ENCODE measurements at regions not wholly inside any gene's neighbourhood (a gene's known extent, or its start where the extent isn't known, plus 50 kb on each side); places are given as distances from the start of the nearest gene placed in this dataset.
"Not testable (repeated sequence)": the region's sequence is repeated elsewhere in the genome, so short reads cannot be mapped to it uniquely, and the experiment has no call there.

- Histone ChIP-seq H3K27ac (ENCODE audit: low read depth, low read length) (no peak overlapping the region), H3K27me3 (ENCODE audit: control insufficient read depth, insufficient read depth, low read length) (no peaks in the 10 kb centered on the region), H3K4me3 (ENCODE audit: low read length) (no peak overlapping the region), H3K36me3 (ENCODE audit: control insufficient read depth, insufficient read depth, low read length) (no peaks in the 10 kb centered on the region), H3K9ac (ENCODE audit: low read length) (no peak overlapping the region), H3K4me1 (ENCODE audit: control insufficient read depth, insufficient read depth, low read length) (no peaks in the 10 kb centered on the region)
These were observed 540.5 kb upstream of the BOD1L1 start for GRCh38 chr4:14167876-14168510.

- Histone ChIP-seq H3K4me3 (ENCODE audit: low read length) (no peak overlapping the region), H3K9ac (ENCODE audit: low read length) (no peak overlapping the region), H3K4me1 (ENCODE audit: control insufficient read depth, insufficient read depth, low read length) (no peaks in the 10 kb centered on the region), H3K27ac (ENCODE audit: low read depth, low read length) (no peak overlapping the region), H3K27me3 (ENCODE audit: control insufficient read depth, insufficient read depth, low read length) (no peaks in the 10 kb centered on the region), H3K36me3 (ENCODE audit: control insufficient read depth, insufficient read depth, low read length) (no peaks in the 10 kb centered on the region)
These were observed 541.4 kb upstream of the BOD1L1 start for GRCh38 chr4:14168919-14169318.

- no peak overlapping the region for H3K4me3 ChIP-seq (ENCODE audit: low read length)
- no peaks in the 10 kb centered on the region for H3K36me3 ChIP-seq (ENCODE audit: control insufficient read depth, insufficient read depth, low read length)
- no peaks in the 10 kb centered on the region for H3K27me3 ChIP-seq (ENCODE audit: control insufficient read depth, insufficient read depth, low read length)
- H3K27ac ChIP-seq (ENCODE audit: low read depth, low read length), result no peak overlapping the region
- H3K9ac ChIP-seq (ENCODE audit: low read length), result no peak overlapping the region
- H3K4me1 ChIP-seq (ENCODE audit: control insufficient read depth, insufficient read depth, low read length), result no peaks in the 10 kb centered on the region
These were observed 541.9 kb upstream of the BOD1L1 start for GRCh38 chr4:14169460-14169859.

GRCh38 chr4:14169940-14170339, 542.4 kb upstream of the BOD1L1 start:
- not testable (repeated sequence) for H3K9ac ChIP-seq (ENCODE audit: low read length); H3K36me3 ChIP-seq (ENCODE audit: control insufficient read depth, insufficient read depth, low read length); H3K4me1 ChIP-seq (ENCODE audit: control insufficient read depth, insufficient read depth, low read length); H3K27me3 ChIP-seq (ENCODE audit: control insufficient read depth, insufficient read depth, low read length); H3K4me3 ChIP-seq (ENCODE audit: low read length); H3K27ac ChIP-seq (ENCODE audit: low read depth, low read length)

- H3K36me3 ChIP-seq (ENCODE audit: control insufficient read depth, insufficient read depth, low read length), result no peaks in the 10 kb centered on the region
- H3K9ac ChIP-seq (ENCODE audit: low read length), result no peak overlapping the region
- H3K4me3 ChIP-seq (ENCODE audit: low read length), result no peak overlapping the region
- no peaks in the 10 kb centered on the region for H3K4me1 ChIP-seq (ENCODE audit: control insufficient read depth, insufficient read depth, low read length)
- H3K27ac ChIP-seq (ENCODE audit: low read depth, low read length), result no peak overlapping the region
- no peaks in the 10 kb centered on the region for H3K27me3 ChIP-seq (ENCODE audit: control insufficient read depth, insufficient read depth, low read length)
These were observed 549.1 kb upstream of the BOD1L1 start for GRCh38 chr4:14176613-14177012.

- no peak overlapping the region for H3K4me3 ChIP-seq (ENCODE audit: low read length)
- no peaks in the 10 kb centered on the region for H3K4me1 ChIP-seq (ENCODE audit: control insufficient read depth, insufficient read depth, low read length)
- no peaks in the 10 kb centered on the region for H3K27me3 ChIP-seq (ENCODE audit: control insufficient read depth, insufficient read depth, low read length)
- no peaks in the 10 kb centered on the region for H3K36me3 ChIP-seq (ENCODE audit: control insufficient read depth, insufficient read depth, low read length)
- no peak overlapping the region for H3K9ac ChIP-seq (ENCODE audit: low read length)
- no peak overlapping the region for H3K27ac ChIP-seq (ENCODE audit: low read depth, low read length)
These were observed 550.5 kb upstream of the BOD1L1 start for GRCh38 chr4:14177987-14178386.

GRCh38 chr4:14178421-14178820, 550.9 kb upstream of the BOD1L1 start:
- no peak overlapping the region for H3K27ac ChIP-seq (ENCODE audit: low read depth, low read length)

GRCh38 chr4:14180166-14180565, 552.6 kb upstream of the BOD1L1 start:
- no peaks in the 10 kb centered on the region for H3K36me3 ChIP-seq (ENCODE audit: control insufficient read depth, insufficient read depth, low read length)
- H3K27me3 ChIP-seq (ENCODE audit: control insufficient read depth, insufficient read depth, low read length), result no peaks in the 10 kb centered on the region
- H3K27ac ChIP-seq (ENCODE audit: low read depth, low read length), result no peak overlapping the region
- no peak overlapping the region for H3K9ac ChIP-seq (ENCODE audit: low read length)
- no peak overlapping the region for H3K4me3 ChIP-seq (ENCODE audit: low read length)
- no peaks in the 10 kb centered on the region for H3K4me1 ChIP-seq (ENCODE audit: control insufficient read depth, insufficient read depth, low read length)

More at GRCh38 chr4:14178421-14178820, 550.9 kb upstream of the BOD1L1 start:
- no peaks in the 10 kb centered on the region for H3K36me3 ChIP-seq (ENCODE audit: control insufficient read depth, insufficient read depth, low read length)
- H3K9ac ChIP-seq (ENCODE audit: low read length), result no peak overlapping the region
- no peak overlapping the region for H3K4me3 ChIP-seq (ENCODE audit: low read length)
- H3K27me3 ChIP-seq (ENCODE audit: control insufficient read depth, insufficient read depth, low read length), result no peaks in the 10 kb centered on the region
- no peaks in the 10 kb centered on the region for H3K4me1 ChIP-seq (ENCODE audit: control insufficient read depth, insufficient read depth, low read length)

- no peaks in the 10 kb centered on the region for H3K36me3 ChIP-seq (ENCODE audit: control insufficient read depth, insufficient read depth, low read length)
- H3K4me3 ChIP-seq (ENCODE audit: low read length), result no peak overlapping the region
- H3K9ac ChIP-seq (ENCODE audit: low read length), result no peak overlapping the region
- H3K4me1 ChIP-seq (ENCODE audit: control insufficient read depth, insufficient read depth, low read length), result no peaks in the 10 kb centered on the region
- H3K27ac ChIP-seq (ENCODE audit: low read depth, low read length), result no peak overlapping the region
- H3K27me3 ChIP-seq (ENCODE audit: control insufficient read depth, insufficient read depth, low read length), result no peaks in the 10 kb centered on the region
These were observed 553.6 kb upstream of the BOD1L1 start for GRCh38 chr4:14180983-14181601.

GRCh38 chr4:14182148-14182547, 554.6 kb upstream of the BOD1L1 start:
- no peak overlapping the region for H3K9ac ChIP-seq (ENCODE audit: low read length)
- no peaks in the 10 kb centered on the region for H3K36me3 ChIP-seq (ENCODE audit: control insufficient read depth, insufficient read depth, low read length)
- H3K27ac ChIP-seq (ENCODE audit: low read depth, low read length), result no peak overlapping the region
- no peaks in the 10 kb centered on the region for H3K27me3 ChIP-seq (ENCODE audit: control insufficient read depth, insufficient read depth, low read length)
- H3K4me1 ChIP-seq (ENCODE audit: control insufficient read depth, insufficient read depth, low read length), result no peaks in the 10 kb centered on the region
- H3K4me3 ChIP-seq (ENCODE audit: low read length), result no peak overlapping the region

GRCh38 chr4:14184265-14184664, 556.7 kb upstream of the BOD1L1 start:
- H3K36me3 ChIP-seq (ENCODE audit: control insufficient read depth, insufficient read depth, low read length), result no peaks in the 10 kb centered on the region
- H3K27me3 ChIP-seq (ENCODE audit: control insufficient read depth, insufficient read depth, low read length), result no peaks in the 10 kb centered on the region
- H3K27ac ChIP-seq (ENCODE audit: low read depth, low read length), result no peak overlapping the region
- no peak overlapping the region for H3K9ac ChIP-seq (ENCODE audit: low read length)
- H3K4me3 ChIP-seq (ENCODE audit: low read length), result no peak overlapping the region
- no peaks in the 10 kb centered on the region for H3K4me1 ChIP-seq (ENCODE audit: control insufficient read depth, insufficient read depth, low read length)

GRCh38 chr4:14184767-14185166, 557.2 kb upstream of the BOD1L1 start:
- H3K27me3 ChIP-seq (ENCODE audit: control insufficient read depth, insufficient read depth, low read length), result no peaks in the 10 kb centered on the region
- H3K36me3 ChIP-seq (ENCODE audit: control insufficient read depth, insufficient read depth, low read length), result no peaks in the 10 kb centered on the region
- H3K4me1 ChIP-seq (ENCODE audit: control insufficient read depth, insufficient read depth, low read length), result no peaks in the 10 kb centered on the region
- H3K27ac ChIP-seq (ENCODE audit: low read depth, low read length), result no peak overlapping the region
- no peak overlapping the region for H3K9ac ChIP-seq (ENCODE audit: low read length)
- H3K4me3 ChIP-seq (ENCODE audit: low read length), result no peak overlapping the region

GRCh38 chr4:14188214-14188613, 560.7 kb upstream of the BOD1L1 start:
- H3K27ac ChIP-seq (ENCODE audit: low read depth, low read length), result no peak overlapping the region
- no peak overlapping the region for H3K4me3 ChIP-seq (ENCODE audit: low read length)
- no peaks in the 10 kb centered on the region for H3K4me1 ChIP-seq (ENCODE audit: control insufficient read depth, insufficient read depth, low read length)
- no peaks in the 10 kb centered on the region for H3K27me3 ChIP-seq (ENCODE audit: control insufficient read depth, insufficient read depth, low read length)
- H3K9ac ChIP-seq (ENCODE audit: low read length), result no peak overlapping the region
- H3K36me3 ChIP-seq (ENCODE audit: control insufficient read depth, insufficient read depth, low read length), result no peaks in the 10 kb centered on the region

Measured in rectal smooth muscle tissue (tissue), 1 donor.